ENCODE measurements at regions not wholly inside any gene's neighbourhood (a gene's known extent, or its start where the extent isn't known, plus 50 kb on each side); places are given as distances from the start of the nearest gene placed in this dataset.

DNA sequence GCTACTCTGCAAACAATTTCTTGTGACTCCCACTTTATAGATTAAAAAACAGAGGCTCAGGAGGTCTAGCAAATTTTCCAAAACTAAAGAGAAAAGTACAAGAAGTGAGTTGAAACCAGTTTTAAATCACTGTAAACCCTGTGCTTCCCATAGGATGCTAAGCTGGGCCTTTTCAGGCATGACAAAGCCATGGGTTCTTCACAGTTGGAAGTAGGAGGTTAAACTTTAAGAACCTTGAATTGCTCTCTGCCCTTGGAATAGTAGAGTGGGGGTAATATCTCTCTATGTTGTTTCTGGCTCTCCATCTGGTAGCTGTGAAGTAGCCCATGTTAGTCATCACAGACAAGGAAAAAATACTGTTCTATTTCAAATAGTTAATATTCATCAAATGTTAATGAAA is 193.6 kb upstream of the SATB1 start:
- Histone ChIP-seq H3K27me3 (ENCODE audit: insufficient read depth, poor library complexity, severe bottlenecking) (no peaks in the 10 kb centered on the region), H3K27ac (ENCODE audit: poor library complexity, severe bottlenecking) (no peak overlapping the region), H3K36me3 (ENCODE audit: low read depth) (no peaks in the 10 kb centered on the region), H3K4me1 (ENCODE audit: insufficient read depth, poor library complexity, severe bottlenecking) (no peaks in the 10 kb centered on the region), H3K4me3 (ENCODE audit: severe bottlenecking) (no peak overlapping the region), H3K9me3 (ENCODE audit: severe bottlenecking) (no peaks in the 10 kb centered on the region)
- TF ChIP-seq CTCF (IDR thresholded peaks at IDR 0.05; ENCODE audit: poor library complexity, severe bottlenecking), result no peak
- ATAC-seq (ENCODE audit: low read depth) (no peak), DNase-seq (ENCODE audit: low spot score) (no peak)

DNA sequence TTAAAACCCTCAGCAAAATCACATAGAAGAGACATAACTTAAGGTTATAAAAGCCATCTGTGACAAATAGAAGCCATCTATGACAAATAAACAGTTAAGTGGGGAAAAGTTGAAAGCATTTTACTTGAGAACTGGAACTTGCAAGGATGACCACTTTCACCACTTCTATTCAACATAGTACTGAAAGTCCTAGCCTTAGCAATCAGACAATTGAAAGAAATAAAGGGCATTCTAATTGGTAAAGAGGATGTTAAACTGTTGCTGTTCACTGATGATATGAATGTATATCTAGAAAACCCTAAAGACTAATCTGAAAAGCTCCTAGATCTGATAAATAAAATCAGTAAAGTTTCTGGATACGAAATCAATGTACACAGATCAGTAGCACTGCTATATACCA is 186.9 kb upstream of the SATB1 start:
- no peak for TF ChIP-seq CTCF (IDR thresholded peaks at IDR 0.05; ENCODE audit: poor library complexity, severe bottlenecking)
- ATAC-seq (ENCODE audit: low read depth), result no peak
- H3K4me1 ChIP-seq (ENCODE audit: insufficient read depth, poor library complexity, severe bottlenecking), result no peaks in the 10 kb centered on the region
- no peaks in the 10 kb centered on the region for H3K36me3 ChIP-seq (ENCODE audit: low read depth)
- H3K4me3 ChIP-seq (ENCODE audit: severe bottlenecking), result no peak overlapping the region
- DNase-seq (ENCODE audit: low spot score), result no peak
- no peak overlapping the region for H3K27ac ChIP-seq (ENCODE audit: poor library complexity, severe bottlenecking)
- H3K27me3 ChIP-seq (ENCODE audit: insufficient read depth, poor library complexity, severe bottlenecking), result no peaks in the 10 kb centered on the region
- H3K9me3 ChIP-seq (ENCODE audit: severe bottlenecking), result no peaks in the 10 kb centered on the region

DNA sequence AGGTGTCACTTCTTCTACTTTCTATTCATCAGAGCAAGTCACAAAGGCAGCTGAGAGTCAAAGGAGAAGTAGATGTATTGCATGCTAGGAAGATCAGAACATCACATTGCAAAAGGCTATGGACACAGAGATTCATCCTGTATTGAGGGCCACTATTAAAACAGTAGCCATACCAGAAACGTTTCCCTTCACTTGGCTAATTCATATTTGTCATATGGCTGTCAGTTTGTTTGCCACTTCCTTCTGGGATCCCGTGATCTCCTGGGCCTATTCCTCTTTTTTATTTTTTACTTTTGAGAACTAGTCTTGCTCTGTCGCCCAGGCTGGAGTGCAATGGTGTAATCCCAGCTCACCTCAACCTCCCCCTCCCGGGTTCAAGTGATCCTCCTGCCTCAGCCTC is 184.0 kb upstream of the SATB1 start:
- Histone ChIP-seq H3K27ac (ENCODE audit: poor library complexity, severe bottlenecking) (no peak overlapping the region), H3K4me1 (ENCODE audit: insufficient read depth, poor library complexity, severe bottlenecking) (no peaks in the 10 kb centered on the region), H3K27me3 (ENCODE audit: insufficient read depth, poor library complexity, severe bottlenecking) (no peaks in the 10 kb centered on the region), H3K9me3 (ENCODE audit: severe bottlenecking) (no peaks in the 10 kb centered on the region), H3K4me3 (ENCODE audit: severe bottlenecking) (no peak overlapping the region), H3K36me3 (ENCODE audit: low read depth) (no peaks in the 10 kb centered on the region)
- TF ChIP-seq CTCF (IDR thresholded peaks at IDR 0.05; ENCODE audit: poor library complexity, severe bottlenecking), result no peak
- ATAC-seq (ENCODE audit: low read depth), result no peak
- no peak for DNase-seq (ENCODE audit: low spot score)

GRCh38 chr3:18597919-18598318 is 172.8 kb upstream of the SATB1 start:
- no peaks in the 10 kb centered on the region for H3K27me3 ChIP-seq (ENCODE audit: insufficient read depth, poor library complexity, severe bottlenecking)
- no peak overlapping the region for H3K27ac ChIP-seq (ENCODE audit: poor library complexity, severe bottlenecking)
- DNase-seq (ENCODE audit: low spot score) (no peak), ATAC-seq (ENCODE audit: low read depth) (no peak)
- no peaks in the 10 kb centered on the region for H3K4me1 ChIP-seq (ENCODE audit: insufficient read depth, poor library complexity, severe bottlenecking)
- H3K36me3 ChIP-seq (ENCODE audit: low read depth), result no peaks in the 10 kb centered on the region
- TF ChIP-seq CTCF (IDR thresholded peaks at IDR 0.05; ENCODE audit: poor library complexity, severe bottlenecking), result no peak
- H3K9me3 ChIP-seq (ENCODE audit: severe bottlenecking), result no peaks in the 10 kb centered on the region
- H3K4me3 ChIP-seq (ENCODE audit: severe bottlenecking), result no peak overlapping the region

DNA sequence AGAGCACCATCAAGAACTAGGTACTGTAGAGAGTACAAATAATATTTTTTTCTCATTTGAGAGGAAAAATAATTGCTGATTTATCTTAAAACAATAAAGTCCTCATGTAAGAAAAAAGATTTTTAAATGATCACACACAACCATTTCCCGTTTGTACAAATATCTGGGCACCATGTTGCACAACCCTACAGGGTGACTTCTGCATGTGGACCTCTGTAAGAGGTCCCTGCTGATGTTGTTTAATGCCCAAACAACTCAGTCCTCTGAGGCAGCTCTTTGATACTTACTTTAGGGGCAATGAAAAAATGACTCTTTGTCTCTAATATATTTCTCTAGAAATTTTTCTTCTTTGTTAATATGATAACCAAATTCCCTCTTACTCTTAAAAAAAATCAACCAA is 168.1 kb upstream of the SATB1 start:
- H3K9me3 ChIP-seq (ENCODE audit: severe bottlenecking), result no peaks in the 10 kb centered on the region
- H3K4me3 ChIP-seq (ENCODE audit: severe bottlenecking), result no peak overlapping the region
- ATAC-seq (ENCODE audit: low read depth) (no peak), DNase-seq (ENCODE audit: low spot score) (no peak)
- no peak overlapping the region for H3K27ac ChIP-seq (ENCODE audit: poor library complexity, severe bottlenecking)
- H3K4me1 ChIP-seq (ENCODE audit: insufficient read depth, poor library complexity, severe bottlenecking), result no peaks in the 10 kb centered on the region
- H3K36me3 ChIP-seq (ENCODE audit: low read depth), result no peaks in the 10 kb centered on the region
- no peak for TF ChIP-seq CTCF (IDR thresholded peaks at IDR 0.05; ENCODE audit: poor library complexity, severe bottlenecking)
- H3K27me3 ChIP-seq (ENCODE audit: insufficient read depth, poor library complexity, severe bottlenecking), result no peaks in the 10 kb centered on the region

All from RWPE2 (cell line).